ENCODE measurements at regions not wholly inside any gene's neighbourhood (a gene's known extent, or its start where the extent isn't known, plus 50 kb on each side); places are given as distances from the start of the nearest gene placed in this dataset.

DNA sequence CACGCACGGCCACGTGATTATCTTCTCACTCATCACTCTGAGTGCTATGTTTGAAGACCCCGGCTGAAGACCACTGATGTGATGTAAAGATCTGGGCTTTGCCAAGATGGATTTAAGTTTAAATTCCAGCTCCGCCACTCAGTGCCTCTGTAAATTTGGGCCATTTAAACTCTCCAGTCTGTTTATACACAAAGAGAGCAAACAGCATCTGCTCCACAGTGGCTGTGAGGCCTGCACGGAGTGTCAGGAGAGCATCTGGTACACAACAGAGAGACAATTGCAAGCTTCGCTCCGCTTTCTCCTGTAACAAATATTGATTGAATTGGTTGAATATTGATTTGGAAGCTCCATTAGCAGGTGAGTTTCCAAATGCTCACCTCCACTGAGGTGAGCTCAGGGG is 80.5 kb upstream of the FRMD1 start:
- Mint-ChIP-seq H3K27me3 (ENCODE audit: insufficient read depth) (peaks cover 6% of the 10 kb centered on the region), H3K4me1 (peaks cover 17% of the 10 kb centered on the region), H3K9me3 (no peaks in the 10 kb centered on the region), H3K36me3 (ENCODE audit: low read depth) (no peaks in the 10 kb centered on the region), H3K4me3 (no peak overlapping the region), H3K27ac (no peak overlapping the region)
- TF ChIP-seq, protein P1, sequence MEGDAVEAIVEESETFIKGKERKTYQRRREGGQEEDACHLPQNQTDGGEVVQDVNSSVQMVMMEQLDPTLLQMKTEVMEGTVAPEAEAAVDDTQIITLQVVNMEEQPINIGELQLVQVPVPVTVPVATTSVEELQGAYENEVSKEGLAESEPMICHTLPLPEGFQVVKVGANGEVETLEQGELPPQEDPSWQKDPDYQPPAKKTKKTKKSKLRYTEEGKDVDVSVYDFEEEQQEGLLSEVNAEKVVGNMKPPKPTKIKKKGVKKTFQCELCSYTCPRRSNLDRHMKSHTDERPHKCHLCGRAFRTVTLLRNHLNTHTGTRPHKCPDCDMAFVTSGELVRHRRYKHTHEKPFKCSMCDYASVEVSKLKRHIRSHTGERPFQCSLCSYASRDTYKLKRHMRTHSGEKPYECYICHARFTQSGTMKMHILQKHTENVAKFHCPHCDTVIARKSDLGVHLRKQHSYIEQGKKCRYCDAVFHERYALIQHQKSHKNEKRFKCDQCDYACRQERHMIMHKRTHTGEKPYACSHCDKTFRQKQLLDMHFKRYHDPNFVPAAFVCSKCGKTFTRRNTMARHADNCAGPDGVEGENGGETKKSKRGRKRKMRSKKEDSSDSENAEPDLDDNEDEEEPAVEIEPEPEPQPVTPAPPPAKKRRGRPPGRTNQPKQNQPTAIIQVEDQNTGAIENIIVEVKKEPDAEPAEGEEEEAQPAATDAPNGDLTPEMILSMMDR (conservative IDR thresholded peaks at IDR 0.05), result no peak
- H3K4me1 ChIP-seq (ENCODE audit: control insufficient read depth, insufficient read depth, low read length), result no peaks in the 10 kb centered on the region
- H3K9me3 ChIP-seq (ENCODE audit: control insufficient read depth, low read length), result no peaks in the 10 kb centered on the region
- DNase-seq, result peak; percentile 16
- no peak overlapping the region for H3K27ac ChIP-seq (ENCODE audit: low read depth, low read length)
- H3K27me3 ChIP-seq (ENCODE audit: control insufficient read depth, insufficient read depth, low read length, poor library complexity, severe bottlenecking), result no peaks in the 10 kb centered on the region
- no peaks in the 10 kb centered on the region for H3K36me3 ChIP-seq (ENCODE audit: control insufficient read depth, insufficient read depth, low read length)
- WGBS, 2 experiments (ENCODE audit: insufficient coverage in 1 of 2, insufficient read length in 1 of 2), result 93 to 95% methylated on average over 6 to 8 of the region's 8 CpGs
- no peak overlapping the region for H3K4me3 ChIP-seq (ENCODE audit: low read length)
- H3K9ac ChIP-seq (ENCODE audit: extremely low read depth, low read length, poor library complexity, severe bottlenecking), result no peak overlapping the region

DNA sequence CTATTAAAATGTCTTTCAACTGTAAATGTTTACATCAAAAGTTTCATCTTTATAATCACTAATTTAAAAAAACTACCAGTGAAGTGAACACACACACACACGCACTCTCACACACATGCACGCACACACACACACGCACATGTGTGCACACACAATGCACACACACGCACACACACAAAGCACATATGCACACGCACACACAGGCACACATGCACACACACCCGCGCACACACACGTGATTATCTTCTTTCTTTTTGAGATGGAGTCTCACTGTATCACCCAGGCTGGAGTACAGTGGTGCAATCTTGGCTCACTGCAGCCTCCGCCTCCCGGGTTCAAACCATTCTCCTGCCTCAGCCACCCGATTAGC is 80.0 kb upstream of the FRMD1 start:
- Mint-ChIP-seq H3K36me3 (ENCODE audit: low read depth) (no peaks in the 10 kb centered on the region), H3K4me1 (peaks cover 17% of the 10 kb centered on the region), H3K9me3 (no peaks in the 10 kb centered on the region), H3K4me3 (no peak overlapping the region), H3K27ac (no peak overlapping the region), H3K27me3 (ENCODE audit: insufficient read depth) (peaks cover 6% of the 10 kb centered on the region)
- TF ChIP-seq, protein P1 (conservative IDR thresholded peaks at IDR 0.05), result no peak
- Histone ChIP-seq H3K4me3 (ENCODE audit: low read length) (no peak overlapping the region), H3K9me3 (ENCODE audit: control insufficient read depth, low read length) (no peaks in the 10 kb centered on the region), H3K27ac (ENCODE audit: low read depth, low read length) (no peak overlapping the region), H3K4me1 (ENCODE audit: control insufficient read depth, insufficient read depth, low read length) (no peaks in the 10 kb centered on the region), H3K36me3 (ENCODE audit: control insufficient read depth, insufficient read depth, low read length) (no peaks in the 10 kb centered on the region), H3K9ac (ENCODE audit: extremely low read depth, low read length, poor library complexity, severe bottlenecking) (no peak overlapping the region), H3K27me3 (ENCODE audit: control insufficient read depth, insufficient read depth, low read length, poor library complexity, severe bottlenecking) (no peaks in the 10 kb centered on the region)
- 89 to 97% methylated on average over 5 to 11 of the region's 11 CpGs for WGBS, 2 experiments (ENCODE audit: insufficient coverage in 1 of 2, insufficient read length in 1 of 2)
- no peak for DNase-seq

DNA sequence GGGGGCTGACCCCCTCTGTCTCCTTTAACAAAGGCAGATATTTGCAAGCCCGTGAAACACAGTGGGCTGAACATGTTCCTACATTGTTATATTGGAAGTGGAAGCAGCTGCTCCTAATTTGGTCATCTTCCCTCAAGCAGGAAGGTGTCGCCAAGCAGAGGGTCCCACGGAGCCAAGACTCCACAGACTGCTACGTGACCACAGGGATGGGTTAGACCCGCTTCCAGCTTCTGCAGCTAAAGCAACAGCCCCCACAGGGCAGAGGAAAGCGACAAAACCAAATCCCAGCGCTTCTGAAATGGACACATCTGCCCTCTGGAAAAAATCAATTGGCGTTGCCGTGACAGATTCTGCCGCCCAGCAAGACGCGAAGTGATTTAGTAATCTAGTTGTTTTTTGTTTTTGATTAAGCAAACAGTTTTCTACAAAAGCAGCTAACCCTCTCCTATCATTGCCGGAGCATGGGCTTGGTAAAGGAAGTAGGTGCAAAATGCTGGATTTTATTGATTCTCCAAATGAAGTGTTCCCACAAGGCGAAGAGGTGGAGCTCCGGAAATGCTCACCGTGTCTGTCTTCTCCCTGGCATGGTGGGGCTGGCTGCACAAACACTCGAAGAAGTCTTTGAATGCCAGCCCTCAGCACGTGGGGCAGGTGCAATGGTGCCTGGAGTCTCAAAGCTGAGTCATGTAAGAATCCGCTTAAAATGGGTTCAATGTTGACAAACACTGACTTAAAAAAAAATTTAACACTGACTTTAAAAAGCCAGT is 79.4 kb upstream of the FRMD1 start:
- Histone ChIP-seq H3K27ac (ENCODE audit: low read depth, low read length) (peak overlapping the region; percentile 13), H3K9ac (ENCODE audit: extremely low read depth, low read length, poor library complexity, severe bottlenecking) (no peak overlapping the region), H3K36me3 (ENCODE audit: control insufficient read depth, insufficient read depth, low read length) (no peaks in the 10 kb centered on the region), H3K27me3 (ENCODE audit: control insufficient read depth, insufficient read depth, low read length, poor library complexity, severe bottlenecking) (no peaks in the 10 kb centered on the region), H3K9me3 (ENCODE audit: control insufficient read depth, low read length) (no peaks in the 10 kb centered on the region), H3K4me3 (ENCODE audit: low read length) (no peak overlapping the region), H3K4me1 (ENCODE audit: control insufficient read depth, insufficient read depth, low read length) (no peaks in the 10 kb centered on the region)
- 66 to 75% methylated on average over 13 to 19 of the region's 19 CpGs for WGBS, 2 experiments (ENCODE audit: insufficient coverage in 1 of 2, insufficient read length in 1 of 2)
- peak; percentile 56 for DNase-seq
- TF ChIP-seq, protein P1 (conservative IDR thresholded peaks at IDR 0.05), result no peak
- H3K36me3 Mint-ChIP-seq (ENCODE audit: low read depth), result no peaks in the 10 kb centered on the region
- peaks cover 6% of the 10 kb centered on the region for H3K27me3 Mint-ChIP-seq (ENCODE audit: insufficient read depth)
- H3K4me1 Mint-ChIP-seq, result peaks cover 17% of the 10 kb centered on the region
- no peaks in the 10 kb centered on the region for H3K9me3 Mint-ChIP-seq
- H3K27ac Mint-ChIP-seq, result no peak overlapping the region
- H3K4me3 Mint-ChIP-seq, result no peak overlapping the region

All from endodermal cell (in vitro differentiated cells).